K562 (cell line): ENCODE measurements at regions not wholly inside any gene's neighbourhood (a gene's known extent, or its start where the extent isn't known, plus 50 kb on each side); places are given as distances from the start of the nearest gene placed in this dataset.
"Not testable (repeated sequence)": the region's sequence is repeated elsewhere in the genome, so short reads cannot be mapped to it uniquely, and the experiment has no call there.

Experiments used
- HCFC1 ChIP-seq: IDR thresholded peaks from 2 replicates; pipeline ENCODE4 v1.6.1; 2012; ENCODE audit warnings: low read depth, low read length, improper control_type of control experiment
- TF ChIP-seq, protein P1 (sequence below), 2 experiments: fragments of 450-650 bp in 1 of 2; sonication (generic) in 1 of 2; formaldehyde crosslinking in 1 of 2; IDR thresholded peaks; 2 replicates each; pipeline versions ENCODE4 v1.7.1 to v1.9.0; 2016 to 2022; ENCODE audit warnings: inconsistent platforms in 1 of 2, mild to moderate bottlenecking in 1 of 2, missing genetic modification reagents in 1 of 2

DNA sequence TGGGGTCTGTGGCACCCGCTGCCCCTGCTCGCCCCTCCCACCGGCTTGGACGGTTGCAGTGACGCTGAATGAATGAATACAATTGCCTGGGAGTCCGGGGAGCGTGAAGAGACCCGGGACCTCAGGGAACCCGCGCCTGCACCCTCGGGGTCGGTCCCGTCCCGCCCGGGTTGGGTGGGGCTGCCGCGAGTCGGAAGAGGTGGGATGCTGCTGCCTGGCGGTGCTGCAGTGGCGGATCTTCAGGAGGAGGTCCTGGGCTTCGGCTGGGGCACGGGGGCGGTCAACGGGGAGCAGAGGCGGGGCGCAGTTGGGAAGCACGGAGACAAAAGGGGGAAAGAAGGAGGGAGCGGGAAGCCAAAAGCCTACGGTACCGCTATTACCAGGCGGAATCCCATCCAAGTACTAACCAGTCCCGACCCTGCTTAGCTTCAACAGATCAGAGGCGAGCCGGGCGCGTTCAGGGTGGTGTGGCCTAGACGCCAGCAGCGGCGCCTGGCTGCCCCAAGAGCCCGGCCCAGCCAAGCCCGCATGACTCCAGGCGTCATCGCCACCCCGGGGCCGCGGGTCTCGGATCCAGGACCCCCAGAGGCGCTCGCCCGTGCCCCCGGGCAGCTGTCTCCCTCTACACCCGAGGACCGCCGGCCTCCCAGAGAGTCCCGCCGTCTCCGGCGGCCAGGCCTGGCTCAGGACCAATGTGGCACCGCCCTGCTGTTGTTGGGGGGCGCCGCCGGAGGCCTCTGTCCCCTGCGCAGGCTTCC is 1612.3 kb downstream of the SPATA31A7 start (continued):
- TF ChIP-seq, protein P1, sequence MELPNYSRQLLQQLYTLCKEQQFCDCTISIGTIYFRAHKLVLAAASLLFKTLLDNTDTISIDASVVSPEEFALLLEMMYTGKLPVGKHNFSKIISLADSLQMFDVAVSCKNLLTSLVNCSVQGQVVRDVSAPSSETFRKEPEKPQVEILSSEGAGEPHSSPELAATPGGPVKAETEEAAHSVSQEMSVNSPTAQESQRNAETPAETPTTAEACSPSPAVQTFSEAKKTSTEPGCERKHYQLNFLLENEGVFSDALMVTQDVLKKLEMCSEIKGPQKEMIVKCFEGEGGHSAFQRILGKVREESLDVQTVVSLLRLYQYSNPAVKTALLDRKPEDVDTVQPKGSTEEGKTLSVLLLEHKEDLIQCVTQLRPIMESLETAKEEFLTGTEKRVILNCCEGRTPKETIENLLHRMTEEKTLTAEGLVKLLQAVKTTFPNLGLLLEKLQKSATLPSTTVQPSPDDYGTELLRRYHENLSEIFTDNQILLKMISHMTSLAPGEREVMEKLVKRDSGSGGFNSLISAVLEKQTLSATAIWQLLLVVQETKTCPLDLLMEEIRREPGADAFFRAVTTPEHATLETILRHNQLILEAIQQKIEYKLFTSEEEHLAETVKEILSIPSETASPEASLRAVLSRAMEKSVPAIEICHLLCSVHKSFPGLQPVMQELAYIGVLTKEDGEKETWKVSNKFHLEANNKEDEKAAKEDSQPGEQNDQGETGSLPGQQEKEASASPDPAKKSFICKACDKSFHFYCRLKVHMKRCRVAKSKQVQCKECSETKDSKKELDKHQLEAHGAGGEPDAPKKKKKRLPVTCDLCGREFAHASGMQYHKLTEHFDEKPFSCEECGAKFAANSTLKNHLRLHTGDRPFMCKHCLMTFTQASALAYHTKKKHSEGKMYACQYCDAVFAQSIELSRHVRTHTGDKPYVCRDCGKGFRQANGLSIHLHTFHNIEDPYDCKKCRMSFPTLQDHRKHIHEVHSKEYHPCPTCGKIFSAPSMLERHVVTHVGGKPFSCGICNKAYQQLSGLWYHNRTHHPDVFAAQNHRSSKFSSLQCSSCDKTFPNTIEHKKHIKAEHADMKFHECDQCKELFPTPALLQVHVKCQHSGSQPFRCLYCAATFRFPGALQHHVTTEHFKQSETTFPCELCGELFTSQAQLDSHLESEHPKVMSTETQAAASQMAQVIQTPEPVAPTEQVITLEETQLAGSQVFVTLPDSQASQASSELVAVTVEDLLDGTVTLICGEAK (IDR thresholded peaks at IDR 0.05): 0 out of 2 replicates have a peak, but pooled peaks have one; percentile 46
- TF ChIP-seq, protein P1 (CRISPR knock-in tag; IDR thresholded peaks at IDR 0.05): not testable (repeated sequence)
- peak; percentile 45 for TF ChIP-seq HCFC1
